HL-60 (cell line): ENCODE measurements at regions not wholly inside any gene's neighbourhood (a gene's known extent, or its start where the extent isn't known, plus 50 kb on each side); places are given as distances from the start of the nearest gene placed in this dataset.

Source experiments
- CTCF ChIP-seq: IDR thresholded peaks from one replicate; pipeline ENCODE4 v1.5.1; 2011; ENCODE audit warnings: low read length, control low read depth, inconsistent platforms; ENCODE audit not compliant: insufficient read depth
- GABPA ChIP-seq: IDR thresholded peaks from 2 replicates; pipeline ENCODE4 v1.6.1; 2012; ENCODE audit warnings: low read depth
- POLR2AphosphoS5 ChIP-seq: IDR thresholded peaks from 2 replicates; pipeline ENCODE4 v1.6.1; 2012; ENCODE audit warnings: low read depth
- REST ChIP-seq: IDR thresholded peaks from 2 replicates; pipeline ENCODE4 v1.6.1; 2012; ENCODE audit warnings: low read depth; ENCODE audit not compliant: insufficient replicate concordance

- TF ChIP-seq CTCF (no peak), POLR2AphosphoS5 (no peak), REST (no peak), GABPA (no peak)
Observed at GRCh38 chr3:28077572-28077971, 163.8 kb upstream of the CMC1 start.
